Smooth muscle cell (in vitro differentiated cells): ENCODE measurements at regions not wholly inside any gene's neighbourhood (a gene's known extent, or its start where the extent isn't known, plus 50 kb on each side); places are given as distances from the start of the nearest gene placed in this dataset.

ENCODE experiments used
- DNase-seq: peaks from one replicate; lab custom pipeline; 2025; ENCODE audit not compliant: unreplicated experiment; lab: John Stamatoyannopoulos, UW
- H2AFZ ChIP-seq: fragments of 200-600 bp; sonication (generic); 2 replicates; pipeline ENCODE4 v1.6.0; 2016; ENCODE audit warnings: antibody characterized with exemption, low read depth, mild to moderate bottlenecking
- H3F3A ChIP-seq: fragments of 200-600 bp; sonication (generic); 2 replicates; pipeline ENCODE4 v1.6.0; 2017; ENCODE audit warnings: antibody characterized with exemption, low read depth
- H3K27ac ChIP-seq: fragments of 200-600 bp; sonication (generic); 2 replicates; pipeline ENCODE4 v1.5.1; 2016; ENCODE audit warnings: low read depth, mild to moderate bottlenecking
- H3K27me3 ChIP-seq: fragments of 200-600 bp; sonication (generic); 2 replicates; pipeline ENCODE4 v1.6.1; 2016; ENCODE audit warnings: low read depth, mild to moderate bottlenecking
- H3K36me3 ChIP-seq: fragments of 200-600 bp; sonication (generic); 2 replicates; pipeline ENCODE4 v1.5.1; 2016; ENCODE audit warnings: low read depth
- H3K4me1 ChIP-seq: fragments of 200-600 bp; sonication (generic); 2 replicates; pipeline ENCODE4 v1.5.1; 2016; ENCODE audit warnings: low read depth
- H3K4me2 ChIP-seq: fragments of 200-600 bp; sonication (generic); 2 replicates; pipeline ENCODE4 v1.6.0; 2016; ENCODE audit warnings: mild to moderate bottlenecking
- H3K4me3 ChIP-seq: fragments of 200-600 bp; sonication (generic); 2 replicates; pipeline ENCODE4 v1.5.1; 2016; ENCODE audit warnings: mild to moderate bottlenecking
- H3K79me2 ChIP-seq: fragments of 200-600 bp; sonication (generic); 2 replicates; pipeline ENCODE4 v1.6.0; 2016; ENCODE audit warnings: low read depth, mild to moderate bottlenecking
- H3K9ac ChIP-seq: fragments of 200-600 bp; sonication (generic); 2 replicates; pipeline ENCODE4 v1.6.0; 2016; ENCODE audit warnings: low read depth
- H3K9me3 ChIP-seq: fragments of 200-600 bp; sonication (generic); replicated peaks from 2 replicates; pipeline ENCODE4 v1.5.1; 2016; ENCODE audit warnings: low read depth
- H4K20me1 ChIP-seq: fragments of 200-600 bp; sonication (generic); 2 replicates; pipeline ENCODE4 v1.6.0; 2016; ENCODE audit warnings: low read depth
- CTCF ChIP-seq: fragments of 200-600 bp; sonication (generic); IDR thresholded peaks from 2 replicates; pipeline ENCODE4 v1.5.1; 2017; ENCODE audit warnings: borderline replicate concordance, mild to moderate bottlenecking, antibody characterized with exemption; ENCODE audit not compliant: insufficient read depth, poor library complexity, severe bottlenecking
- WGBS: methylation state at CpG from one replicate; pipeline ENCODE4 v1.1.7; 2016; ENCODE audit warnings: low lambda C conversion rate; 5-methylcytosine and 5-hydroxymethylcytosine counted together

DNA sequence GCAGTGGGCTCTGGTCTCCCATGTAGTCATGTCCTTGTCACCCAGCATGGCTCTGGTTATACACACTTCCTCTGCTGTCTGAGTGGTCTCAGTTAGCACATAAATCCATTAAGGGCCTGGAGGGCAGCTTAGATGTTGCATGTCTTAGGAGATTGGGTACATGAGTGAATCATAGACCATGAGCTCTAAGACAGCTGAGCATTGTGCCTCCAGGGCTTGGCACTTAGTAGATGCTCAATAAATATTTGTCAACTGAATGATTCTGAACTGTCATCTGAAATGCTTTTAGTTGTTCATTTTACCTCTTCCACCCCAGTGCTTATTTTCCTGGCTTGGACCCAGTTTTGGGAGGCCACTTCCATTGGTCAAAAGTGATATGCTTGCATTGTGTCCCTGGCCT is 135.6 kb downstream of the BOD1 start:
- no peak for TF ChIP-seq CTCF
- no peaks in the 10 kb centered on the region for H3K27me3 ChIP-seq
- H3F3A ChIP-seq: no peaks in the 10 kb centered on the region
- no peak overlapping the region for H2AFZ ChIP-seq
- no peaks in the 10 kb centered on the region for H3K79me2 ChIP-seq
- no peaks in the 10 kb centered on the region for H4K20me1 ChIP-seq
- H3K9ac ChIP-seq: no peak overlapping the region
- H3K4me3 ChIP-seq: no peak overlapping the region
- DNase-seq: no peak
- H3K4me2 ChIP-seq: no peak overlapping the region
- H3K9me3 ChIP-seq: no peaks in the 10 kb centered on the region
- H3K36me3 ChIP-seq: no peaks in the 10 kb centered on the region
- H3K27ac ChIP-seq: no peak overlapping the region
- H3K4me1 ChIP-seq: no peaks in the 10 kb centered on the region

DNA sequence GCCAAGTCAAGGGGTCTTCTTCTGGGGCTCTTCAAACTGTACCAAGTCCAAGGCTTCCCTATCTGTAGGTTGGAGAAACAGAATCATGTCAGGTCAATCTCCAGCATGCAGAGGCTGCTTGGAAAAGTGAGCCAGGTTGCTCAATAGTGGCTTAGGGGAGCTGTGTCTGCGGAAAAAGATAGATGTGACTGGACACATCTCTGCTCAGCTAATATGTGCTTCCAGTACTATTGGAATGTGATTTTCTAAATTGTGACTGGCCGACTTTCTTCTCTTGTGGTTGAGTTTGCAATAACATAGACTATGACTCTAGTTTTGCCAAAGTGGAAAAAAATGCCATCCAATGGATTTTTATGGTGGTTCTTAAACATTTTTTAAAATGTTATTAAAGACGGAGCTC is 136.7 kb downstream of the BOD1 start:
- Histone ChIP-seq H3K4me3 (no peak overlapping the region), H2AFZ (no peak overlapping the region), H3K4me2 (no peak overlapping the region), H3K4me1 (no peaks in the 10 kb centered on the region), H4K20me1 (no peaks in the 10 kb centered on the region), H3K27ac (peak overlapping the region; percentile 34), H3K9me3 (no peaks in the 10 kb centered on the region), H3K27me3 (no peaks in the 10 kb centered on the region), H3K9ac (no peak overlapping the region), H3K79me2 (no peaks in the 10 kb centered on the region), H3K36me3 (no peaks in the 10 kb centered on the region), H3F3A (no peaks in the 10 kb centered on the region)
- no peak for TF ChIP-seq CTCF
- DNase-seq: no peak
- 25% methylated on average over 3 of the region's 3 CpGs for WGBS

- H3K4me1 ChIP-seq: peaks cover 2% of the 10 kb centered on the region
- no peaks in the 10 kb centered on the region for H3K9me3 ChIP-seq
- H3K4me2 ChIP-seq: peak overlapping the region; percentile 63
- no peak overlapping the region for H3K4me3 ChIP-seq
- H3K27me3 ChIP-seq: no peaks in the 10 kb centered on the region
- no peak overlapping the region for H3K9ac ChIP-seq
- H4K20me1 ChIP-seq: no peaks in the 10 kb centered on the region
- WGBS: 15% methylated on average over 13 of the region's 13 CpGs
- H3K79me2 ChIP-seq: no peaks in the 10 kb centered on the region
- peaks cover 3% of the 10 kb centered on the region for H3F3A ChIP-seq
- no peak for DNase-seq
- H3K27ac ChIP-seq: peak overlapping the region; percentile 83
- H2AFZ ChIP-seq: no peak overlapping the region
- TF ChIP-seq CTCF: no peak
- no peaks in the 10 kb centered on the region for H3K36me3 ChIP-seq
These were observed 139.0 kb downstream of the BOD1 start for GRCh38 chr5:173477345-173478040.

GRCh38 chr5:173475780-173476179 is 140.7 kb downstream of the BOD1 start:
- Histone ChIP-seq H2AFZ (no peak overlapping the region), H3F3A (peaks cover 5% of the 10 kb centered on the region), H3K4me3 (no peak overlapping the region), H3K36me3 (no peaks in the 10 kb centered on the region), H3K9ac (no peak overlapping the region), H4K20me1 (no peaks in the 10 kb centered on the region), H3K4me2 (no peak overlapping the region), H3K79me2 (no peaks in the 10 kb centered on the region), H3K27me3 (no peaks in the 10 kb centered on the region), H3K9me3 (no peaks in the 10 kb centered on the region), H3K27ac (no peak overlapping the region), H3K4me1 (peaks cover 9% of the 10 kb centered on the region)
- no peak for TF ChIP-seq CTCF
- DNase-seq: no peak
- WGBS: 96% methylated on average over 2 of the region's 2 CpGs
